Epithelial cell of prostate (primary cell): ENCODE measurements at regions not wholly inside any gene's neighbourhood (a gene's known extent, or its start where the extent isn't known, plus 50 kb on each side); places are given as distances from the start of the nearest gene placed in this dataset.
"Not testable (repeated sequence)": the region's sequence is repeated elsewhere in the genome, so short reads cannot be mapped to it uniquely, and the experiment has no call there.

Experiments
- DNase-seq: peaks from one replicate; pipeline ENCODE4 v3.0.0-alpha.2; 2011; ENCODE audit warnings: low read depth, low spot score
- H3K27ac ChIP-seq: fragments of 450-650 bp; 2 replicates; pipeline ENCODE4 v1.5.1; 2017; ENCODE audit warnings: mild to moderate bottlenecking

DNA sequence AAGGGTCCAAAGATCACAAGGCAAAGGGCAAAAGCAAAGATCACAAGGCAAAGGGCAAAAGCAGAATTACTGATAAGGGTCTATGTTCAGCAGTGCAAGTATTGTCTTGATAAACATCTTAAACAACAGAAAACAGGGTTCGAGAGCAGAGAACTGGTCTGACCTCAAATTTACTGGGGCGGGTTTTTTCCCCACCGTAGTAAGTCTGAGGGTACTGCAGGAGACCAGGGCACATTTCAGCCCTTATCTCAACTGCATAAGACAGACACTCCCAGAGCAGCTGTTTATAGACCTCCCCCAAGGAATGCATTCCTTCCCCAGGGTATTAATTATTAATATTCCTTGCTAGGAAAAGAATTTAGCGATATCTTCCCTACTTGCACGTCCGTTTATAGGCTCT lies 61.3 kb downstream of the ZNF860 start:
- not testable (repeated sequence) for H3K27ac ChIP-seq, DNase-seq

GRCh38 chr3:32045091-32045915 lies 61.1 kb upstream of the GPD1L start:
- peak; percentile 61 for DNase-seq
- peak overlapping the region; percentile 66 for H3K27ac ChIP-seq

GRCh38 chr3:32046102-32046501 lies 60.3 kb upstream of the GPD1L start:
- no peak for DNase-seq
- peak overlapping the region; percentile 66 for H3K27ac ChIP-seq

- no peak overlapping the region for H3K27ac ChIP-seq
- DNase-seq, result no peak
Observed at GRCh38 chr3:32048487-32049182, 57.8 kb upstream of the GPD1L start.

DNA sequence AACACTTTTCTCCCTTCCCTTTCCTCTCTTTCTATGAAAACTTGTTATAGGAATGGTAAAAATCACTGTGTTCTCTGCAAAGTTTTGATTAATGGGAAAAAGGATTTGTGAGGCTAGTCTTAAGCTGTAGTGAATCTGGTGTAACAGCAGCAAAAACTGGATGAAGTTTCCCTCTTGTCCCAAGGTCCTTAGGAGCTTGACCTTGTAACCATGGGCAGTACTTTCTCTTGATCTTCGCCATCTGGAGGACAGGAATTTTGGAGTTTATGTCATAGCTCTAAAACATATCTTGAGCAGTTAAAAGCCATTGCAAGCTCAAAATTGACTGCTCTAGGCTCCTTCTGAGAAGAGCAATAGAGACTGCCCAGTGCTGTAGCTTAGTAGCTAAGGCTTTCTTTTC lies 56.5 kb upstream of the GPD1L start:
- DNase-seq, result no peak
- H3K27ac ChIP-seq, result no peak overlapping the region

GRCh38 chr3:32052230-32052629 lies 54.2 kb upstream of the GPD1L start:
- H3K27ac ChIP-seq, DNase-seq: not testable (repeated sequence)

DNA sequence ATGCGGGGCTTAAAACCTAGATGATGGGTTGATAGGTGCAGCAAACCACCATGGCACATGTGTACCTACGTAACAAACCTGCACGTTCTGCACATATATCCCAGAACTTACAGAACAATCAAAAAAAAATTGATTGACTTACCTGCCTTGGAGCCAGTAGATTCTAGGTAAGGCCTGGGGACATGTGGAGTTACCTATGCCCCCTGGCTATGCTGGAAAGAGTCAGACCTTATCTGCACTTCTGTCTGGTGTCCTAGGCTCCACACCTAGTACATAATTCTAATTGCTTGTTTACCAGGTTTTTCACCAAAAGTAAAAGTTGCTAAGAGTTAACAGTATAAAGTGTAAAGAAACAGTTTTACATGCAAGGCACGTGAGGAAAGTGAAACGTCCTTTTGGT lies 53.6 kb upstream of the GPD1L start:
- DNase-seq, result not testable (repeated sequence)

GRCh38 chr3:32056559-32057290 lies 49.7 kb upstream of the GPD1L start:
- H3K27ac ChIP-seq, result no peak overlapping the region
- DNase-seq, result no peak

More for the DNA sequence above, 53.6 kb upstream of the GPD1L start:
- not testable (repeated sequence) for H3K27ac ChIP-seq
